K562 (cell line): ENCODE measurements at regions not wholly inside any gene's neighbourhood (a gene's known extent, or its start where the extent isn't known, plus 50 kb on each side); places are given as distances from the start of the nearest gene placed in this dataset.

Experiments used
- ATAC-seq: fragments of 200-7000 bp; cut with Tn5 transposase; 3 replicates; pipeline ENCODE4 v1.9.1; 2020; ENCODE audit warnings: moderate library complexity
- BruUV-seq: library from RNA; stranded (reverse); fragments of 400-500 nt; replicated peaks from 2 replicates; lab custom pipeline; 2021; lab: Mats Ljungman, UMichigan
- CTCF ChIA-PET: fragments of 300-600 bp; formaldehyde crosslinking; extraction: SDS; loops from one replicate; lab custom pipeline; 2021; ENCODE audit warnings: low intra/inter-chr PET ratio; lab: Yijun Ruan, JAX
- POLR2A ChIA-PET: fragments of 300-600, 350-650 bp; sonication (Branson Sonifier 250); formaldehyde crosslinking; extraction: SDS; loops from one replicate; lab custom pipeline; 2021; ENCODE audit warnings: antibody characterized with exemption, inconsistent platforms; lab: Yijun Ruan, JAX
- DNase-seq, 4 experiments: peaks; one replicate each; pipeline versions ENCODE4 v3.0.0 to v3.0.0-alpha.2; 2011 to 2018; ENCODE audit warnings: low spot score in 3 of 4, mixed read lengths in 3 of 4; ENCODE audit errors: extremely low read depth in 1 of 4
- FAIRE-seq: peaks from 2 replicates; lab custom pipeline; 2011; peaks lifted over from hg19 to GRCh38; lab: Jason Lieb, UNC
- H2AFZ ChIP-seq: 2 replicates; pipeline ENCODE4 v1.6.0; 2011; ENCODE audit warnings: low read depth, low read length, control low read depth, inconsistent platforms
- H3K27ac ChIP-seq: fragments of 200-600 bp; 3 replicates; pipeline ENCODE4 v1.8.0; 2011; ENCODE audit warnings: low read depth, mild to moderate bottlenecking, control low read depth, inconsistent platforms, low read length, moderate library complexity, mixed read lengths; ENCODE audit errors: extremely low read depth
- H3K27me3 ChIP-seq, 2 experiments: fragments of 300-600 bp in 1 of 2; 2 replicates in 1 of 2; 3 replicates in 1 of 2; pipeline versions ENCODE4 v1.6.0 to v1.8.0; 2011; ENCODE audit warnings: inconsistent platforms in 2 of 2, low read length in 2 of 2, mild to moderate bottlenecking in 1 of 2, mixed read lengths in 1 of 2, moderate library complexity in 1 of 2; ENCODE audit not compliant: control insufficient read depth in 2 of 2, insufficient read depth in 2 of 2
- H3K36me3 ChIP-seq: fragments of 300-600 bp; 3 replicates; pipeline ENCODE4 v1.8.0; 2011; ENCODE audit warnings: mild to moderate bottlenecking, low read length, inconsistent platforms; ENCODE audit not compliant: control insufficient read depth, insufficient read depth
- H3K4me1 ChIP-seq, 2 experiments: fragments of 200-600 bp in 1 of 2; replicated peaks in 1 of 2; 2 replicates in 1 of 2; 3 replicates in 1 of 2; pipeline versions ENCODE4 v1.5.1 to v1.8.0; 2011; ENCODE audit warnings: inconsistent platforms in 2 of 2, low read length in 2 of 2, mild to moderate bottlenecking in 1 of 2, mixed read lengths in 1 of 2, moderate library complexity in 1 of 2; ENCODE audit not compliant: control insufficient read depth in 2 of 2, insufficient read depth in 2 of 2
- H3K4me2 ChIP-seq: 2 replicates; pipeline ENCODE4 v1.6.1; 2011; ENCODE audit warnings: low read length, control low read depth, inconsistent platforms, mixed read lengths; ENCODE audit not compliant: insufficient read depth
- H3K4me3 ChIP-seq: fragments of 200-600 bp; sonication (generic), shearing (Covaris generic); 2 replicates; pipeline ENCODE4 v1.5.1; 2016; ENCODE audit warnings: control low read depth, inconsistent platforms
- H3K79me2 ChIP-seq: fragments of 200-600 bp; 3 replicates; pipeline ENCODE4 v1.8.0; 2011; ENCODE audit warnings: low read length, inconsistent platforms; ENCODE audit not compliant: control insufficient read depth, insufficient read depth
- H3K9ac ChIP-seq, 2 experiments: 2 replicates each; pipeline versions ENCODE4 v1.6.0 to v1.6.1; 2011; ENCODE audit warnings: low read depth in 2 of 2, low read length in 2 of 2, control low read depth in 1 of 2, inconsistent platforms in 1 of 2, mild to moderate bottlenecking in 1 of 2, mixed read lengths in 1 of 2; ENCODE audit not compliant: insufficient read depth in 1 of 2
- H3K9me1 ChIP-seq: one replicate; pipeline ENCODE4 v1.6.0; 2011; ENCODE audit warnings: inconsistent platforms, mild to moderate bottlenecking, low read length, moderate library complexity; ENCODE audit not compliant: control insufficient read depth, insufficient read depth
- H3K9me3 ChIP-seq: replicated peaks from 2 replicates; pipeline ENCODE4 v1.5.1; 2011; ENCODE audit warnings: low read depth, low read length, inconsistent platforms; ENCODE audit not compliant: control insufficient read depth, insufficient read depth
- H4K20me1 ChIP-seq: replicated peaks from 2 replicates; pipeline ENCODE4 v1.6.1; 2011; ENCODE audit warnings: low read length, inconsistent platforms, mixed read lengths; ENCODE audit not compliant: control insufficient read depth, insufficient read depth
- ATF2 ChIP-seq: sonication (generic); formaldehyde crosslinking; IDR thresholded peaks from 2 replicates; pipeline ENCODE4 v1.8.1; 2022; ENCODE audit warnings: missing genetic modification reagents
- BDP1 ChIP-seq: IDR thresholded peaks from 3 replicates; pipeline ENCODE4 v1.6.1; 2011; ENCODE audit not compliant: insufficient read length, insufficient read depth
- CREB3 ChIP-seq: fragments of 450-650 bp; conservative IDR thresholded peaks from 2 replicates; pipeline ENCODE4 v1.6.1; 2016; ENCODE audit warnings: missing genetic modification characterization, low read depth, mild to moderate bottlenecking, missing compliant biosample characterization, moderate library complexity
- EWSR1 ChIP-seq: fragments of 450-650 bp; IDR thresholded peaks from 2 replicates; pipeline ENCODE4 v1.6.1; 2018; ENCODE audit warnings: borderline replicate concordance, mild to moderate bottlenecking, low read depth, moderate library complexity; ENCODE audit not compliant: partially characterized antibody
- GATAD2A ChIP-seq: fragments of 450-650 bp; IDR thresholded peaks from 2 replicates; pipeline ENCODE4 v1.6.1; 2017
- HBP1 ChIP-seq: fragments of 450-650 bp; formaldehyde crosslinking; IDR thresholded peaks from 2 replicates; pipeline ENCODE4 v1.4.0; 2022; ENCODE audit warnings: missing genetic modification characterization
- HNRNPUL1 ChIP-seq: fragments of 200-400 bp; formaldehyde crosslinking; IDR thresholded peaks from 2 replicates; pipeline ENCODE4 v1.6.1; 2017; ENCODE audit warnings: low read length
- KDM4B ChIP-seq, 2 experiments: fragments of 450-650 bp in 1 of 2; sonication (generic) in 1 of 2; IDR thresholded peaks; 2 replicates each; pipeline ENCODE4 v1.6.1; 2016 to 2017; ENCODE audit warnings: borderline replicate concordance in 2 of 2, antibody characterized with exemption in 1 of 2, low read depth in 1 of 2, mild to moderate bottlenecking in 1 of 2
- MEF2D ChIP-seq: conservative IDR thresholded peaks from 2 replicates; pipeline ENCODE4 v1.6.1; 2016; ENCODE audit warnings: low read depth, missing genetic modification characterization, missing compliant biosample characterization
- NFATC3 ChIP-seq: fragments of 450-650 bp; IDR thresholded peaks from 2 replicates; pipeline ENCODE4 v1.6.1; 2017; ENCODE audit warnings: mild to moderate bottlenecking
- PHTF2 ChIP-seq: fragments of 250-450 bp; sonication (Bioruptor Pico); IDR thresholded peaks from 2 replicates; pipeline ENCODE4 v1.5.0; 2021; ENCODE audit warnings: mild to moderate bottlenecking
- POLR2B ChIP-seq: fragments of 450-650 bp; IDR thresholded peaks from 2 replicates; pipeline ENCODE4 v1.6.1; 2018; ENCODE audit warnings: low read depth; ENCODE audit not compliant: partially characterized antibody
- RNF219 ChIP-seq: fragments of 250-450 bp; sonication (Bioruptor Pico); IDR thresholded peaks from 2 replicates; pipeline ENCODE4 v1.5.0; 2022; ENCODE audit warnings: mild to moderate bottlenecking
- SMAD2 ChIP-seq: fragments of 150-350 bp; IDR thresholded peaks from 2 replicates; pipeline ENCODE4 v1.6.1; 2014; ENCODE audit warnings: low read depth, mild to moderate bottlenecking, low read length
- TBP ChIP-seq: optimal IDR thresholded peaks from 2 replicates; pipeline ENCODE3; 2011; ENCODE audit warnings: low read depth, low read length, improper control_type of control experiment
- USF2 ChIP-seq: sonication (generic); formaldehyde crosslinking; IDR thresholded peaks from 2 replicates; pipeline ENCODE4 v1.5.0; 2020; ENCODE audit warnings: missing genetic modification reagents
- YY1 ChIP-seq, 3 experiments: IDR thresholded peaks; 2 replicates each; pipeline ENCODE4 v1.6.1; 2011; ENCODE audit warnings: low read length in 2 of 3, mild to moderate bottlenecking in 2 of 3, moderate library complexity in 2 of 3, borderline replicate concordance in 1 of 3, control low read depth in 1 of 3, low read depth in 1 of 3; ENCODE audit not compliant: insufficient read depth in 3 of 3, insufficient replicate concordance in 2 of 3, control insufficient read depth in 1 of 3, insufficient read length in 1 of 3; ENCODE audit errors: extremely low read depth in 1 of 3
- WGBS: fragments of 100-300 bp; shearing (Covaris generic); methylation state at CpG from one replicate; pipeline ENCODE4 v1.1.6; 2016; ENCODE audit warnings: low coverage, mixed read lengths; ENCODE audit not compliant: insufficient coverage; ENCODE audit errors: missing lambda C conversion rate; 5-methylcytosine and 5-hydroxymethylcytosine counted together
- in situ Hi-C: fragments of 300-500 bp; cut with MboI; formaldehyde crosslinking; loops from 4 replicates; pipeline ENCODE4 v1.15.0; 2018; ENCODE audit warnings: inconsistent platforms, mixed read lengths
- intact Hi-C: fragments of 100-400 bp; cut with micrococcal nuclease; formaldehyde crosslinking; loops from 2 replicates; pipeline ENCODE4 v1.14.2; 2022

- no peaks in the 10 kb centered on the region for H3K27me3 ChIP-seq
- no peak for TF ChIP-seq NFATC3
- no peak for TF ChIP-seq USF2 (CRISPR knock-in tag)
- no peak for TF ChIP-seq GATAD2A
- TF ChIP-seq RNF219, result no peak
- TF ChIP-seq PHTF2 (CRISPR knock-in tag), result no peak
- TF ChIP-seq EWSR1, result no peak
- no peak for TF ChIP-seq CREB3 (tag)
- TF ChIP-seq HNRNPUL1, result no peak
- no peak for TF ChIP-seq TBP
- TF ChIP-seq SMAD2, result no peak
- no peak for TF ChIP-seq POLR2B
- TF ChIP-seq KDM4B (IDR thresholded peaks at IDR 0.05; ENCODE audit: borderline replicate concordance in 2 of 2, low read depth in 1 of 2), result no peak
- TF ChIP-seq ATF2, result no peak
- no peak for TF ChIP-seq MEF2D (tag)
- TF ChIP-seq HBP1 (CRISPR knock-in tag), result no peak
- TF ChIP-seq YY1 (IDR thresholded peaks at IDR 0.05; ENCODE audit: borderline replicate concordance in 1 of 3, control insufficient read depth in 1 of 3, extremely low read depth in 1 of 3, insufficient read depth in 3 of 3, insufficient read length in 1 of 3, insufficient replicate concordance in 2 of 3, low read depth in 1 of 3, low read length in 2 of 3), result no peak
- no peak for TF ChIP-seq BDP1
- ChIA-PET POLR2A (no interaction called here), CTCF (no interaction called here)
- intact Hi-C loops (no loop called here), in situ Hi-C loops (no loop called here)
- 9% methylated on average over 1 of the region's 1 CpG for WGBS
- BruUV-seq, result no TSS peak
- FAIRE-seq, result no peak
- H4K20me1 ChIP-seq, result no peaks in the 10 kb centered on the region
- no peak overlapping the region for H3K27ac ChIP-seq
- H2AFZ ChIP-seq, result no peak overlapping the region
- no peak for ATAC-seq
- DNase-seq, result no peak
- no peak overlapping the region for H3K9ac ChIP-seq
- H3K4me2 ChIP-seq, result no peak overlapping the region
- H3K36me3 ChIP-seq, result no peaks in the 10 kb centered on the region
- no peaks in the 10 kb centered on the region for H3K9me3 ChIP-seq
- no peaks in the 10 kb centered on the region for H3K4me1 ChIP-seq
- no peaks in the 10 kb centered on the region for H3K9me1 ChIP-seq
- no peaks in the 10 kb centered on the region for H3K79me2 ChIP-seq
- H3K4me3 ChIP-seq, result no peak overlapping the region
Observed at GRCh38 chr12:15033029-15033428, 60.2 kb downstream of the PDE6H start.
